Activated T-cell treated with anti-CD3 and anti-CD28 coated beads, Interleukin-2, amount 50 U/mL, for 1 hour (primary cell): ENCODE measurements at regions not wholly inside any gene's neighbourhood (a gene's known extent, or its start where the extent isn't known, plus 50 kb on each side); places are given as distances from the start of the nearest gene placed in this dataset.

Source experiments
- DNase-seq: peaks from one replicate; pipeline ENCODE4 v3.0.0-alpha.2; 2020

GRCh38 chr5:39491210-39491609, 66.4 kb upstream of the DAB2 start:
- DNase-seq = no peak

GRCh38 chr5:39489263-39489662, 64.5 kb upstream of the DAB2 start:
- no peak for DNase-seq

- no peak for DNase-seq
These were observed 62.0 kb upstream of the DAB2 start for GRCh38 chr5:39486790-39487189.

GRCh38 chr5:39486361-39486760, 61.6 kb upstream of the DAB2 start:
- no peak for DNase-seq

- DNase-seq = no peak
These were observed 60.3 kb upstream of the DAB2 start for GRCh38 chr5:39485079-39485478.

- no peak for DNase-seq
These were observed 59.9 kb upstream of the DAB2 start for GRCh38 chr5:39484673-39485072.

GRCh38 chr5:39482098-39482497, 57.3 kb upstream of the DAB2 start:
- no peak for DNase-seq

GRCh38 chr5:39479537-39479936, 54.8 kb upstream of the DAB2 start:
- DNase-seq = no peak

GRCh38 chr5:39478863-39479262, 54.1 kb upstream of the DAB2 start:
- no peak for DNase-seq

- no peak for DNase-seq
These were observed 52.1 kb upstream of the DAB2 start for GRCh38 chr5:39476843-39477220.

- no peak for DNase-seq
These were observed 51.4 kb upstream of the DAB2 start for GRCh38 chr5:39475881-39476842.

- no peak for DNase-seq
These were observed 50.4 kb upstream of the DAB2 start for GRCh38 chr5:39475159-39475571.
